Esophagus muscularis mucosa (tissue), 4 donors: ENCODE measurements at regions not wholly inside any gene's neighbourhood (a gene's known extent, or its start where the extent isn't known, plus 50 kb on each side); places are given as distances from the start of the nearest gene placed in this dataset.

Experiments used
- EP300 ChIP-seq: sonication (generic); formaldehyde crosslinking; IDR thresholded peaks from one replicate; pipeline ENCODE4 v1.6.1; 2017; ENCODE audit warnings: antibody characterized with exemption
- POLR2A ChIP-seq: fragments of 450-650 bp; IDR thresholded peaks from one replicate; pipeline ENCODE4 v1.6.1; 2017; ENCODE audit warnings: antibody characterized with exemption, moderate library complexity, mild to moderate bottlenecking, low read depth
- POLR2AphosphoS5 ChIP-seq, 2 donors: sonication (generic); formaldehyde crosslinking; IDR thresholded peaks; one replicate each; pipeline ENCODE4 v1.6.1; 2017; ENCODE audit warnings: antibody characterized with exemption in 2 of 2
- TF ChIP-seq, protein P1 (sequence below), 3 experiments: fragments of 200-600 bp in 2 of 3; fragments of 450-650 bp in 1 of 3; sonication (generic) in 2 of 3; IDR thresholded peaks; one replicate each; pipeline ENCODE4 v1.5.1; 2017 to 2019; ENCODE audit warnings: antibody characterized with exemption in 3 of 3, mild to moderate bottlenecking in 2 of 3, moderate library complexity in 1 of 3

DNA sequence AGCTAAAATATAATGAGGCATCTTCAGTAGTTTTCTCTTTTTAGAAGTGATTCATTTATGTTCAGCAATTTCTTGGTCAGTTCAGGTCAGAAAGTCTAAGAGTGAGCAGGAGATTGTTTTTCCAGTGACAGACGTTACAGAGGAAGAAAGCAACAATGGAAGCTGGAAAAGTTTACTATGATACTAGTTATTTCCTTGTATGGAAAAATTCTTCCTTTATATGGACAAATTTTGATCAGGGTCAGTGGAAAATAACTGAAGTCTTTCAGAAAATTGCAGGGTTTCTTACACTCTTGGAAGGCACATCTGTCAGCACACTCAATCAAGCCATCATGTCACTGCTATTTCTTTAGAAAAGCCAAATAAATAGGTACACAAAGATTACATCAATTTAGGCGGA lies 1120.7 kb downstream of the FAT4 start:
- TF ChIP-seq POLR2AphosphoS5 (IDR thresholded peaks at IDR 0.05), result no peak
- TF ChIP-seq, protein P1, sequence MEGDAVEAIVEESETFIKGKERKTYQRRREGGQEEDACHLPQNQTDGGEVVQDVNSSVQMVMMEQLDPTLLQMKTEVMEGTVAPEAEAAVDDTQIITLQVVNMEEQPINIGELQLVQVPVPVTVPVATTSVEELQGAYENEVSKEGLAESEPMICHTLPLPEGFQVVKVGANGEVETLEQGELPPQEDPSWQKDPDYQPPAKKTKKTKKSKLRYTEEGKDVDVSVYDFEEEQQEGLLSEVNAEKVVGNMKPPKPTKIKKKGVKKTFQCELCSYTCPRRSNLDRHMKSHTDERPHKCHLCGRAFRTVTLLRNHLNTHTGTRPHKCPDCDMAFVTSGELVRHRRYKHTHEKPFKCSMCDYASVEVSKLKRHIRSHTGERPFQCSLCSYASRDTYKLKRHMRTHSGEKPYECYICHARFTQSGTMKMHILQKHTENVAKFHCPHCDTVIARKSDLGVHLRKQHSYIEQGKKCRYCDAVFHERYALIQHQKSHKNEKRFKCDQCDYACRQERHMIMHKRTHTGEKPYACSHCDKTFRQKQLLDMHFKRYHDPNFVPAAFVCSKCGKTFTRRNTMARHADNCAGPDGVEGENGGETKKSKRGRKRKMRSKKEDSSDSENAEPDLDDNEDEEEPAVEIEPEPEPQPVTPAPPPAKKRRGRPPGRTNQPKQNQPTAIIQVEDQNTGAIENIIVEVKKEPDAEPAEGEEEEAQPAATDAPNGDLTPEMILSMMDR (IDR thresholded peaks at IDR 0.05), result no peak
- no peak for TF ChIP-seq POLR2A
- TF ChIP-seq EP300, result no peak
